GM12801 (cell line): ENCODE measurements at regions not wholly inside any gene's neighbourhood (a gene's known extent, or its start where the extent isn't known, plus 50 kb on each side); places are given as distances from the start of the nearest gene placed in this dataset.

Experiments used
- CTCF ChIP-seq: IDR thresholded peaks from one replicate; pipeline ENCODE4 v1.5.1; 2011; ENCODE audit warnings: control low read depth; ENCODE audit not compliant: insufficient read length; ENCODE audit errors: extremely low read depth

- no peak for TF ChIP-seq CTCF
These were observed 325.6 kb downstream of the RRAGC start for GRCh38 chr1:38533772-38534472.

DNA sequence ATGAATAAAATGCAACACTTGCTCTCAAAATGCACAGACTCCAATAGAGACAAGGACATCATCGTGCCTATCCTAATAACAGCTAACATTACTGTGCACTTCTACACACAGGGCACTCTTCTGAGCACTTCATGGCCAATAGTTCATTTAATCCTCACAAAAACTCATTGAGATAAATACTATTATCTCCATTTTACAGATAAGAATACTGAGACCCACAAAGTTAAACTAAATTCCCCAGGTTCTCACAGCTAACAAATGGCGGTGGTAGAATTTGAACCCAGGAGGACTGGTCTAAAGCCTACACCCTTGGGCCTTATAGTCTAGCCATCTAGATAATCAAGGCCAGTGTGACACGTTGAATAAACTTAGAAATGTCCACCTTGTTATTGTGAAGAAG lies 328.6 kb downstream of the RRAGC start:
- TF ChIP-seq CTCF = no peak

- no peak for TF ChIP-seq CTCF
These were observed 329.6 kb downstream of the RRAGC start for GRCh38 chr1:38529946-38530345.

- no peak for TF ChIP-seq CTCF
These were observed 330.2 kb downstream of the RRAGC start for GRCh38 chr1:38529391-38529790.

DNA sequence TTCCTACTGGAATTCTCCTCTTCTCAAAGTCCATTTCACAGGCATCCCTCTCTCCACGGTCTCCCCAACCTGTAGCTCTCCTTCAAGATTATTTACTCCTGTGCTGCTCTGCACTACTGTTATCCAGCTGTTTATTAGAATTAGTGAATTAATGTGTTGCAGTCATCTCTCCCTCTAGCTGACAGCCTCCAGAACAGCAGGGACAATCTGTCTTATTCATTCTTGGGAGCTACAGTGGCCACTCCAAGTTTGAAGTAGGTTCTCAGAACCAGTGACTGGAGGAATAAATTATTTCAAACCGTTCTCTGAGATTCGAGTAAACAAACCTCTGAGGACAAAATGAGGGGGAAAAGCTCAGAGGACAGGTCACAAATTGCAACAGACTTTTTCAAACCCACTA lies 330.9 kb downstream of the RRAGC start:
- no peak for TF ChIP-seq CTCF

- no peak for TF ChIP-seq CTCF
These were observed 332.1 kb downstream of the RRAGC start for GRCh38 chr1:38527373-38527966.

DNA sequence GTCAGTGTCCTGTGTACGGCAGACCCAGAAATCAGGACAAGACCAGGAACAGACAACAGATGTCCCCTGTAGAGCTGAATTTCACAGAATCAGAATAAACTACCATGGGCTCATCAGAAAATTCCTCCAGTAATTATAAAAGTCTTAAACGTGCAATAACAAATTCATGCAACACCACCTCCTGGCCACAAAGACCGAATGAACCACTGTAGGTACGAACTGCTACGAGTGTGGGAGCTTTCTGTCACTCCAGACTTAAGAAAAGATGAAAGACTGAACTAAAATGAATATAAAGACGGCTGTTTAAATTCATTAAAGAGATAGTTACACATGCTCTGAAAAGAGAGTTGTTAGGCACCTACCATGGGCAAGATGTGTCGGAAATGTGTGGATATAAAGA lies 333.5 kb downstream of the RRAGC start:
- TF ChIP-seq CTCF = no peak
